H1 (cell line): ENCODE measurements at regions not wholly inside any gene's neighbourhood (a gene's known extent, or its start where the extent isn't known, plus 50 kb on each side); places are given as distances from the start of the nearest gene placed in this dataset.
A peak's percentile ranks its signal among the peaks of the same experiment; 100 is the strongest.

ENCODE experiments used
- CTCF ChIA-PET: fragments of 300-600 bp; sonication (Branson Sonifier 250); formaldehyde crosslinking; loops from one replicate; lab custom pipeline; 2021; ENCODE audit not compliant: partially characterized antibody; lab: Charles Lee
- POLR2A ChIA-PET: fragments of 300-600 bp; sonication (Branson Sonifier 250); formaldehyde crosslinking; loops from one replicate; lab custom pipeline; 2021; ENCODE audit warnings: inconsistent platforms; ENCODE audit not compliant: partially characterized antibody; lab: Charles Lee
- DNase-seq, 2 experiments: peaks; one replicate each; pipeline versions ENCODE4 v3.0.0 to v3.0.0-alpha.2; 2010 to 2022; ENCODE audit warnings: low spot score in 2 of 2, low read depth in 1 of 2, mixed read lengths in 1 of 2
- FAIRE-seq: peaks from 2 replicates; lab custom pipeline; 2011; peaks lifted over from hg19 to GRCh38; lab: Jason Lieb, UNC
- H2AFZ ChIP-seq: 2 replicates; pipeline ENCODE4 v1.8.1; 2012; ENCODE audit warnings: low read length, inconsistent platforms
- H2AK5ac ChIP-seq: 2 replicates; pipeline ENCODE4 v1.6.1; 2013; ENCODE audit warnings: low read depth, low read length
- H2BK120ac ChIP-seq: replicated peaks from 2 replicates; pipeline ENCODE3; 2013; ENCODE audit warnings: low read depth, low read length, inconsistent platforms
- H2BK12ac ChIP-seq: 2 replicates; pipeline ENCODE4 v1.6.1; 2013; ENCODE audit warnings: low read depth, low read length
- H2BK15ac ChIP-seq: 2 replicates; pipeline ENCODE4 v1.6.1; 2013; ENCODE audit warnings: low read length
- H2BK20ac ChIP-seq: 2 replicates; pipeline ENCODE4 v1.6.1; 2013; ENCODE audit warnings: low read length
- H2BK5ac ChIP-seq: 2 replicates; pipeline ENCODE4 v1.6.1; 2013; ENCODE audit warnings: low read depth, low read length
- H3K14ac ChIP-seq: 2 replicates; pipeline ENCODE4 v1.6.1; 2013; ENCODE audit warnings: inconsistent platforms; ENCODE audit not compliant: insufficient read length
- H3K18ac ChIP-seq: 2 replicates; pipeline ENCODE4 v1.6.1; 2013; ENCODE audit warnings: low read length; ENCODE audit errors: extremely low read depth
- H3K23ac ChIP-seq: 2 replicates; pipeline ENCODE4 v1.6.1; 2013; ENCODE audit warnings: inconsistent platforms; ENCODE audit not compliant: insufficient read length
- H3K23me2 ChIP-seq: 2 replicates; pipeline ENCODE4 v1.6.1; 2013; ENCODE audit warnings: low read depth, low read length
- H3K27ac ChIP-seq: 2 replicates; pipeline ENCODE4 v1.6.1; 2011; ENCODE audit warnings: low read depth, low read length, inconsistent platforms
- H3K27me3 ChIP-seq, 4 experiments: replicated peaks in 1 of 4; 1 replicate in 1 of 4; 2 replicates in 3 of 4; pipeline versions ENCODE4 v1.6.1 to v1.8.1; 2011 to 2013; ENCODE audit warnings: low read length in 3 of 4, mild to moderate bottlenecking in 3 of 4, inconsistent platforms in 2 of 4, mixed read lengths in 2 of 4, moderate library complexity in 1 of 4; ENCODE audit not compliant: control insufficient read depth in 3 of 4, insufficient read depth in 3 of 4; ENCODE audit errors: extremely low read depth in 1 of 4
- H3K36me3 ChIP-seq, 4 experiments: 2 replicates each; pipeline versions ENCODE4 v1.6.1 to v1.8.1; 2011 to 2013; ENCODE audit warnings: mild to moderate bottlenecking in 4 of 4, low read length in 3 of 4, moderate library complexity in 2 of 4, control low read depth in 1 of 4, inconsistent platforms in 1 of 4; ENCODE audit not compliant: insufficient read depth in 4 of 4, control insufficient read depth in 2 of 4
- H3K4ac ChIP-seq: replicated peaks from 2 replicates; pipeline ENCODE3; 2013; ENCODE audit warnings: low read length, low read depth, mixed read lengths, inconsistent platforms; ENCODE audit not compliant: insufficient read length
- H3K4me1 ChIP-seq, 4 experiments: replicated peaks in 1 of 4; 1 replicate in 1 of 4; 2 replicates in 3 of 4; pipeline versions ENCODE4 v1.6.1 to v1.8.1; 2011 to 2013; ENCODE audit warnings: low read length in 3 of 4, inconsistent platforms in 2 of 4, mixed read lengths in 1 of 4; ENCODE audit not compliant: insufficient read depth in 4 of 4, control insufficient read depth in 3 of 4
- H3K4me2 ChIP-seq, 2 experiments: 2 replicates each; pipeline versions ENCODE4 v1.6.1 to v1.8.1; 2011 to 2013; ENCODE audit warnings: low read depth in 2 of 2, low read length in 2 of 2, control low read depth in 1 of 2, inconsistent platforms in 1 of 2, mild to moderate bottlenecking in 1 of 2; ENCODE audit not compliant: insufficient read depth in 1 of 2
- H3K4me3 ChIP-seq, 4 experiments: fragments of 200-600, 300-600 bp in 1 of 4; sonication (generic), shearing (Covaris generic), sonication (Bioruptor Twin) in 1 of 4; 2 replicates each; pipeline versions ENCODE4 v1.5.1 to v1.8.1; 2011 to 2016; ENCODE audit warnings: low read length in 4 of 4, low read depth in 3 of 4, control low read depth in 2 of 4, inconsistent platforms in 2 of 4, mild to moderate bottlenecking in 2 of 4, mixed read lengths in 1 of 4, moderate library complexity in 1 of 4; ENCODE audit not compliant: insufficient read depth in 2 of 4; ENCODE audit errors: extremely low read depth in 1 of 4
- H3K56ac ChIP-seq: replicated peaks from 2 replicates; pipeline ENCODE3; 2013; ENCODE audit warnings: low read depth, mild to moderate bottlenecking, mixed read lengths, low read length, inconsistent platforms; ENCODE audit not compliant: insufficient read length
- H3K79me1 ChIP-seq: 2 replicates; pipeline ENCODE4 v1.6.1; 2013; ENCODE audit warnings: low read depth, low read length, control low read depth
- H3K79me2 ChIP-seq, 2 experiments: 2 replicates each; pipeline versions ENCODE4 v1.6.1 to v1.8.1; 2012 to 2013; ENCODE audit warnings: low read length in 2 of 2, mild to moderate bottlenecking in 2 of 2, inconsistent platforms in 1 of 2; ENCODE audit not compliant: insufficient read depth in 2 of 2, control insufficient read depth in 1 of 2
- H3K9ac ChIP-seq, 4 experiments: replicated peaks in 1 of 4; 1 replicate in 1 of 4; 2 replicates in 3 of 4; pipeline versions ENCODE4 v1.6.1 to v1.8.1; 2011 to 2013; ENCODE audit warnings: low read depth in 3 of 4, low read length in 3 of 4, control low read depth in 2 of 4, mild to moderate bottlenecking in 2 of 4, moderate library complexity in 2 of 4, inconsistent platforms in 1 of 4; ENCODE audit errors: extremely low read depth in 1 of 4
- H3K9me3 ChIP-seq, 2 experiments: 2 replicates each; pipeline versions ENCODE4 v1.6.1 to v1.8.1; 2012 to 2013; ENCODE audit warnings: mild to moderate bottlenecking in 2 of 2, moderate library complexity in 2 of 2, control low read depth in 1 of 2, inconsistent platforms in 1 of 2, low read depth in 1 of 2, low read length in 1 of 2, mixed read lengths in 1 of 2; ENCODE audit not compliant: insufficient read depth in 2 of 2
- H4K20me1 ChIP-seq, 2 experiments: replicated peaks in 1 of 2; 2 replicates each; pipeline versions ENCODE3 to v1.8.1; 2011 to 2013; ENCODE audit warnings: inconsistent platforms in 2 of 2, low read length in 2 of 2, mild to moderate bottlenecking in 1 of 2; ENCODE audit not compliant: insufficient read depth in 2 of 2, control insufficient read depth in 1 of 2
- H4K5ac ChIP-seq: 2 replicates; pipeline ENCODE4 v1.6.1; 2013; ENCODE audit warnings: low read length, low read depth, mixed read lengths, inconsistent platforms; ENCODE audit not compliant: insufficient read length
- H4K8ac ChIP-seq: 2 replicates; pipeline ENCODE4 v1.8.0; 2013; ENCODE audit warnings: mild to moderate bottlenecking, moderate library complexity, low read length, inconsistent platforms; ENCODE audit not compliant: insufficient read depth; ENCODE audit errors: extremely low read depth
- H4K91ac ChIP-seq: replicated peaks from 2 replicates; pipeline ENCODE3; 2013; ENCODE audit warnings: low read length, mixed read lengths, inconsistent platforms; ENCODE audit not compliant: insufficient read length
- POU5F1 ChIP-seq: IDR thresholded peaks from 2 replicates; pipeline ENCODE4 v1.6.1; 2011; ENCODE audit warnings: low read depth, mild to moderate bottlenecking, low read length, moderate library complexity
- RAD21 ChIP-seq, 2 experiments: IDR thresholded peaks in 1 of 2; conservative IDR thresholded peaks in 1 of 2; 2 replicates each; pipeline ENCODE4 v1.6.1; 2011; ENCODE audit warnings: low read depth in 2 of 2, low read length in 2 of 2, improper control_type of control experiment in 1 of 2, inconsistent platforms in 1 of 2, mild to moderate bottlenecking in 1 of 2, moderate library complexity in 1 of 2
- WGBS, 2 experiments: shearing (Covaris generic) in 1 of 2; methylation state at CpG; one replicate each; pipeline versions ENCODE4 v1.1.6 to v1.1.7; 2013 to 2015; ENCODE audit warnings: low lambda C conversion rate in 2 of 2, mixed read lengths in 2 of 2, inconsistent platforms in 1 of 2, low coverage in 1 of 2, missing lambda C conversion rate in 1 of 2; ENCODE audit not compliant: insufficient replicate concordance in 2 of 2, insufficient coverage in 1 of 2, insufficient read length in 1 of 2; ENCODE audit errors: extremely low coverage in 1 of 2, missing lambda C conversion rate in 1 of 2; 5-methylcytosine and 5-hydroxymethylcytosine counted together

- FAIRE-seq (no peak), DNase-seq (no peak)
- no peak for TF ChIP-seq POU5F1
- peak; percentile 1 to 4; a peak in 1 of 4 replicates for TF ChIP-seq RAD21 (IDR thresholded peaks at IDR 0.05 in 1 of 2, conservative IDR thresholded peaks at IDR 0.05 in 1 of 2; ENCODE audit: low read depth in 2 of 2, low read length in 2 of 2)
- H3K23me2 ChIP-seq: no peaks in the 10 kb centered on the region
- H3K79me1 ChIP-seq: no peaks in the 10 kb centered on the region
- no peaks in the 10 kb centered on the region for H4K20me1 ChIP-seq
- ChIA-PET POLR2A (interaction anchor here (1.0 to 1.3 kb wide), 2 partner anchors 15 to 58 kb away, joined by 3 read pairs; no protein-coding TSS in a partner anchor), CTCF (interaction anchor here (0.6 to 3.5 kb wide), 12 partner anchors 9 to 196 kb away, joined by 3 to 20 read pairs (median 4); no protein-coding TSS in a partner anchor)
- no peak overlapping the region for H2BK120ac ChIP-seq
- no peaks in the 10 kb centered on the region for H3K79me2 ChIP-seq
- no peak overlapping the region for H4K8ac ChIP-seq
- peaks cover 0 to 11% (median 3%) of the 10 kb centered on the region in 4 experiments; a peak in 2 of 7 replicates for H3K4me1 ChIP-seq
- H3K36me3 ChIP-seq: no peaks in the 10 kb centered on the region
- no peaks in the 10 kb centered on the region for H3K27me3 ChIP-seq
- H3K27ac ChIP-seq: no peak overlapping the region
- H2BK15ac ChIP-seq: no peak overlapping the region
- H2AFZ ChIP-seq: no peak overlapping the region
- H4K91ac ChIP-seq: no peak overlapping the region
- no peak overlapping the region for H3K14ac ChIP-seq
- H2BK20ac ChIP-seq: peak overlapping the region; percentile 69; the same call in 1 of the 2 replicates
- no peak overlapping the region for H4K5ac ChIP-seq
- no peak overlapping the region for H3K23ac ChIP-seq
- no peak overlapping the region for H3K4ac ChIP-seq
- H3K18ac ChIP-seq: 0 out of 2 replicates have a peak overlapping the region, but pooled peaks have one; percentile 21
- peak overlapping the region; percentile 60; the same call in 1 of the 2 replicates for H2BK5ac ChIP-seq
- H2BK12ac ChIP-seq: no peak overlapping the region
- no peaks in the 10 kb centered on the region for H3K9me3 ChIP-seq
- H3K56ac ChIP-seq: no peak overlapping the region
- no peak overlapping the region for H2AK5ac ChIP-seq
- H3K9ac ChIP-seq: no peak overlapping the region
- 81% methylated on average over 5 of the region's 5 CpGs; no CpG with 5 or more reads in 1 of the 2 experiments for WGBS, 2 experiments
- H3K4me3 ChIP-seq: no peak overlapping the region
- H3K4me2 ChIP-seq: no peak overlapping the region
These were observed 106.0 kb upstream of the SLC44A3 start for GRCh38 chr1:94714152-94714551.
